HG02884 (cell line): ENCODE measurements at regions not wholly inside any gene's neighbourhood (a gene's known extent, or its start where the extent isn't known, plus 50 kb on each side); places are given as distances from the start of the nearest gene placed in this dataset.
"Not testable (repeated sequence)": the region's sequence is repeated elsewhere in the genome, so short reads cannot be mapped to it uniquely, and the experiment has no call there.

Experiments used
- ATAC-seq: cut with Tn5 transposase; IDR thresholded peaks from one replicate; pipeline ENCODE4 v1.9.1; 2021; ENCODE audit warnings: mild to moderate bottlenecking, moderate library complexity; ENCODE audit not compliant: unreplicated experiment

GRCh38 chr5:143898916-143899591 is 87.1 kb downstream of the HMHB1 start:
- ATAC-seq = no peak

GRCh38 chr5:143908959-143909358 is 97.0 kb downstream of the HMHB1 start:
- ATAC-seq = no peak

GRCh38 chr5:143913008-143913752 is 101.2 kb downstream of the HMHB1 start:
- no peak for ATAC-seq

GRCh38 chr5:143914756-143915155 is 102.8 kb downstream of the HMHB1 start:
- ATAC-seq = no peak

- ATAC-seq = no peak
Measured at GRCh38 chr5:143916451-143916850, 104.5 kb downstream of the HMHB1 start.

GRCh38 chr5:143918961-143919360 is 107.0 kb downstream of the HMHB1 start:
- no peak for ATAC-seq

GRCh38 chr5:143920772-143921171 is 108.8 kb downstream of the HMHB1 start:
- ATAC-seq = no peak

- ATAC-seq = no peak
Measured at GRCh38 chr5:143921525-143922311, 109.8 kb downstream of the HMHB1 start.

- ATAC-seq = no peak
Measured at GRCh38 chr5:143922718-143923117, 110.8 kb downstream of the HMHB1 start.

- peak; percentile 69 for ATAC-seq
Measured at GRCh38 chr5:143923634-143924266, 111.8 kb downstream of the HMHB1 start.

- ATAC-seq = no peak
Measured at GRCh38 chr5:143924311-143924978, 112.5 kb downstream of the HMHB1 start.

GRCh38 chr5:143924979-143925325 is 113.0 kb downstream of the HMHB1 start:
- ATAC-seq = not testable (repeated sequence)

GRCh38 chr5:143929486-143929885 is 117.5 kb downstream of the HMHB1 start:
- no peak for ATAC-seq

GRCh38 chr5:143930561-143930960 is 118.6 kb downstream of the HMHB1 start:
- no peak for ATAC-seq

GRCh38 chr5:143931476-143931875 is 119.5 kb downstream of the HMHB1 start:
- ATAC-seq = no peak

GRCh38 chr5:143931986-143932385 is 120.0 kb downstream of the HMHB1 start:
- ATAC-seq = no peak

GRCh38 chr5:143932584-143932983 is 120.6 kb downstream of the HMHB1 start:
- no peak for ATAC-seq

- no peak for ATAC-seq
Measured at GRCh38 chr5:143933451-143933850, 121.5 kb downstream of the HMHB1 start.

GRCh38 chr5:143934821-143935220 is 122.9 kb downstream of the HMHB1 start:
- no peak for ATAC-seq

- ATAC-seq = no peak
Measured at GRCh38 chr5:143938230-143938629, 126.3 kb downstream of the HMHB1 start.

GRCh38 chr5:143946837-143947236 is 134.9 kb downstream of the HMHB1 start:
- no peak for ATAC-seq
